Esophagus (tissue), 2 donors: ENCODE measurements at regions not wholly inside any gene's neighbourhood (a gene's known extent, or its start where the extent isn't known, plus 50 kb on each side); places are given as distances from the start of the nearest gene placed in this dataset.

Source experiments
- H3K27ac ChIP-seq, 2 donors: one replicate each; pipeline ENCODE4 v1.5.1; 2013; ENCODE audit warnings: low read depth in 2 of 2, mild to moderate bottlenecking in 2 of 2, inconsistent platforms in 1 of 2, low read length in 1 of 2, moderate library complexity in 1 of 2
- H3K27me3 ChIP-seq, 2 donors: one replicate each; pipeline ENCODE4 v1.6.1; 2013; ENCODE audit warnings: low read length in 2 of 2, control low read depth in 1 of 2, mild to moderate bottlenecking in 1 of 2; ENCODE audit not compliant: insufficient read depth in 2 of 2, control insufficient read depth in 1 of 2
- H3K36me3 ChIP-seq, 2 donors: one replicate each; pipeline ENCODE4 v1.6.1; 2013; ENCODE audit warnings: low read length in 1 of 2; ENCODE audit not compliant: control insufficient read depth in 2 of 2, insufficient read depth in 2 of 2
- H3K4me1 ChIP-seq, 2 donors: one replicate each; pipeline ENCODE4 v1.6.1; 2013; ENCODE audit warnings: low read length in 1 of 2; ENCODE audit not compliant: control insufficient read depth in 2 of 2, insufficient read depth in 2 of 2
- H3K4me3 ChIP-seq, 2 donors: one replicate each; pipeline ENCODE4 v1.5.1; 2013; ENCODE audit warnings: low read length in 2 of 2, mild to moderate bottlenecking in 2 of 2, low read depth in 1 of 2, moderate library complexity in 1 of 2
- H3K9me3 ChIP-seq, 2 donors: one replicate each; pipeline ENCODE4 v1.6.1; 2013; ENCODE audit warnings: mild to moderate bottlenecking in 2 of 2, low read depth in 1 of 2, low read length in 1 of 2, moderate library complexity in 1 of 2; ENCODE audit not compliant: control insufficient read depth in 2 of 2, insufficient read depth in 1 of 2
- WGBS, 2 donors: extraction: QIAGEN DNeasy Blood & Tissue Kit; methylation state at CpG; one replicate each; pipeline ENCODE4 v1.1.7; 2013; 5-methylcytosine and 5-hydroxymethylcytosine counted together
- donor health status: healthy with polysubstance abuse.
- donor health status: Bipolar disorder and iron deficiency.

DNA sequence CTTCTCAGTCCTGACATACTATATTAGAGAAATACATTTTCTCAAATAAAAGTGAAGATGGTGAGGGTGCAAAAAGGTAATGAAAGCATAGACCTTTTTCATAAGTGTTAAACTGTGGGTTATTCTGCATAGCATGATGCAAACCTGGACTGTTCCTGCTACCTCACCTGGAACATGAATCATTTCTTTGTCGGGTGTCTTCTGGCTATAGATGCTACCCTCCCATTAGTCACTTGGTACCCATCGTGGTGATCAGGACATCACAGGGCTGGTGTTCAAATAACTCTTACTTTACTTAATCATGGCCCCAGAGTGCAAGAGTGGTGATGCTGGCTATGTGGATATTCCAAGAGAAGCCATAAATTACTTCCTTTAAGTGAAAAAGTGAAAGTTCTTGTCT, 264.7 kb upstream of the AGA start:
- no peaks in the 10 kb centered on the region for H3K9me3 ChIP-seq
- H3K4me1 ChIP-seq: no peaks in the 10 kb centered on the region
- H3K27ac ChIP-seq: no peak overlapping the region
- 83 to 85% methylated on average over 2 of the region's 2 CpGs for WGBS, 2 donors
- H3K4me3 ChIP-seq: no peak overlapping the region
- no peaks in the 10 kb centered on the region for H3K27me3 ChIP-seq
- no peaks in the 10 kb centered on the region for H3K36me3 ChIP-seq

- Histone ChIP-seq H3K4me3 (no peak overlapping the region), H3K9me3 (no peaks in the 10 kb centered on the region), H3K36me3 (no peaks in the 10 kb centered on the region), H3K4me1 (no peaks in the 10 kb centered on the region), H3K27me3 (no peaks in the 10 kb centered on the region), H3K27ac (no peak overlapping the region)
- WGBS, 2 donors: 58 to 65% methylated on average over 3 of the region's 3 CpGs
Measured at GRCh38 chr4:177713454-177713853, 271.2 kb upstream of the AGA start.

DNA sequence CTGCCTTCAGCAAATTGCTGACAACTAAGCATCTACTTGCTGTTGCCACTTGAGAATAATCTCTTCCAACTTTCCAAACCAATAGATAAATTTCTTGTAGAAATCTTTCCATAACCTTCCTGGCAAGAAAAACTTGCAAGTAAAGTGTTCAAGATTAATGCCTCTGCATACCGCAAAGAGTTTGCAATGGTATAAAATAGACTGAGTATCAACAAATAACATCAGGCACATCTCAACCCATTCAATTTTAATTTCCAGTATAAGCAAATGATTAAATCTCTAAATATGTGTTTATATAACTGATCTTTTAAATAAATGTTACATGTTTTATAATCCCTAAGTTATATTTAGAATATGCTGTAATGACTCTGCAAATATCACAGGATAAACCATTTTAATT, 275.2 kb upstream of the AGA start:
- Histone ChIP-seq H3K36me3 (no peaks in the 10 kb centered on the region), H3K27me3 (no peaks in the 10 kb centered on the region), H3K9me3 (no peaks in the 10 kb centered on the region), H3K4me3 (no peak overlapping the region), H3K27ac (no peak overlapping the region), H3K4me1 (no peaks in the 10 kb centered on the region)
- WGBS, 2 donors: 71 to 81% methylated on average over 1 of the region's 1 CpG

- Histone ChIP-seq H3K36me3 (no peaks in the 10 kb centered on the region), H3K4me3 (no peak overlapping the region), H3K9me3 (no peaks in the 10 kb centered on the region), H3K4me1 (no peaks in the 10 kb centered on the region), H3K27ac (no peak overlapping the region), H3K27me3 (no peaks in the 10 kb centered on the region)
- 56 to 74% methylated on average over 4 of the region's 4 CpGs for WGBS, 2 donors
Measured at GRCh38 chr4:177718514-177718913, 276.3 kb upstream of the AGA start.

GRCh38 chr4:177726111-177726510, 283.9 kb upstream of the AGA start:
- WGBS, 2 donors: 20% methylated on average over 3 of the region's 3 CpGs

GRCh38 chr4:177728361-177729152, 286.3 kb upstream of the AGA start:
- no peaks in the 10 kb centered on the region for H3K36me3 ChIP-seq
- WGBS, 2 donors: 66 to 68% methylated on average over 27 of the region's 27 CpGs
- peak overlapping the region in 1 of 2 donors; percentile 5 for H3K27ac ChIP-seq
- H3K4me3 ChIP-seq: no peak overlapping the region
- no peaks in the 10 kb centered on the region for H3K4me1 ChIP-seq
- H3K9me3 ChIP-seq: peaks cover 0 to 2% of the 10 kb centered on the region in 2 donors
- no peaks in the 10 kb centered on the region for H3K27me3 ChIP-seq

More at GRCh38 chr4:177726111-177726510, 283.9 kb upstream of the AGA start:
- H3K27me3 ChIP-seq: no peaks in the 10 kb centered on the region
- H3K9me3 ChIP-seq: peaks cover 0 to 2% of the 10 kb centered on the region in 2 donors
- H3K36me3 ChIP-seq: no peaks in the 10 kb centered on the region
- H3K4me3 ChIP-seq: no peak overlapping the region
- H3K27ac ChIP-seq: no peak overlapping the region
- H3K4me1 ChIP-seq: no peaks in the 10 kb centered on the region

GRCh38 chr4:177729681-177730080, 287.4 kb upstream of the AGA start:
- 56 to 58% methylated on average over 3 of the region's 3 CpGs for WGBS, 2 donors

DNA sequence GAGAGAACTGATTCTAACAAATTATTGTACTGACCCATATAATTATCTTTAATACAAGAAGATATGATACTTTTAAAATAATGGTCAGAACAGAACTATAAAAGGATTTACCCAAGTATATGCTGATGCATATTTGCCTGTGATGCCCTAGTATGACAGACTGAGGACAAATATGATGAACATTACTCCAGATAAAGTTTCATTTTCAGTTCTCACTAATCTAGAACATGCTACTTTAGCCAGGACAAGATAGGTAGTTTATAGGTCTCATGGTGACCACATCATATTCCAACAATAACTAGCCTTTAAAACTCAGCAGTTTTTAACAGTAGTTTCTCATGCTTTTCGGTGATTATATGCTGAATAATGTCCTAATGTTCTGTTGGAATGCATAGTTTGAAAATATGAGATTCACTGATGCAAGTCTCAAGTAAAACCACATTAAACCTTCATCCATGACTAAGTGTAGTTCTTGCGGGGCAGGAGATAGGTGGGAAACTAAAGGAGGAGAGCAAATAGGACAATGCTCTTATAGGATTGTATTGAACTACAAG, 295.2 kb upstream of the AGA start:
- no peaks in the 10 kb centered on the region for H3K27me3 ChIP-seq
- no peak overlapping the region for H3K4me3 ChIP-seq
- no peak overlapping the region for H3K27ac ChIP-seq
- H3K36me3 ChIP-seq: no peaks in the 10 kb centered on the region
- H3K9me3 ChIP-seq: no peaks in the 10 kb centered on the region
- H3K4me1 ChIP-seq: no peaks in the 10 kb centered on the region
- 88 to 89% methylated on average over 2 of the region's 2 CpGs for WGBS, 2 donors

More at GRCh38 chr4:177729681-177730080, 287.4 kb upstream of the AGA start:
- H3K27ac ChIP-seq: no peak overlapping the region
- no peaks in the 10 kb centered on the region for H3K36me3 ChIP-seq
- no peaks in the 10 kb centered on the region for H3K4me1 ChIP-seq
- H3K27me3 ChIP-seq: no peaks in the 10 kb centered on the region
- no peak overlapping the region for H3K4me3 ChIP-seq
- peaks cover 0 to 2% of the 10 kb centered on the region in 2 donors for H3K9me3 ChIP-seq

GRCh38 chr4:177740563-177740962, 298.3 kb upstream of the AGA start:
- H3K9me3 ChIP-seq: no peaks in the 10 kb centered on the region
- no peaks in the 10 kb centered on the region for H3K27me3 ChIP-seq
- no peak overlapping the region for H3K4me3 ChIP-seq
- H3K36me3 ChIP-seq: no peaks in the 10 kb centered on the region
- 83 to 90% methylated on average over 1 of the region's 1 CpG for WGBS, 2 donors
- no peaks in the 10 kb centered on the region for H3K4me1 ChIP-seq
- no peak overlapping the region for H3K27ac ChIP-seq

DNA sequence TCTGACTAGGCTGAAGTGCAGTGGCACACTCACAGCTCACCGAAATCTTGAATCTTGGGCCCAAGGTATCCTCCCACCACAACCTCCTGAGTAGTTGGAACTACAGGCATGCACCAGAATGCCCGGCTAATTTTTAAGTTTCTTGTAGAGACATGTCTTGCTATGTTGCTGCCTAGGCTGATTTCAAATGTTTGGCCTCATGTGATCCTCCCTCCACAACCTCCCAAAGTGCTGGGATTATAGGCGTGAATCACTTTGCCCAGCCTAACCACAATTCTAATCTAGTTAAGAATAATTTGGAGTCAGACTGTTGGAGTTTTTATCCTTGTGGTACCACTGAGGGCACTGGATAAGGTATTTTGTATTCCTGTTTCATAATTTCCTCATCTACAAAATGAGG, 317.5 kb upstream of the AGA start:
- no peak overlapping the region for H3K4me3 ChIP-seq
- no peaks in the 10 kb centered on the region for H3K27me3 ChIP-seq
- H3K4me1 ChIP-seq: no peaks in the 10 kb centered on the region
- H3K9me3 ChIP-seq: no peaks in the 10 kb centered on the region
- 84 to 86% methylated on average over 3 of the region's 3 CpGs for WGBS, 2 donors
- no peaks in the 10 kb centered on the region for H3K36me3 ChIP-seq
- no peak overlapping the region for H3K27ac ChIP-seq
